HG02852 (cell line): ENCODE measurements at regions not wholly inside any gene's neighbourhood (a gene's known extent, or its start where the extent isn't known, plus 50 kb on each side); places are given as distances from the start of the nearest gene placed in this dataset.
A peak's percentile ranks its signal among the peaks of the same experiment; 100 is the strongest.

ENCODE experiments used
- ATAC-seq: cut with Tn5 transposase; IDR thresholded peaks from one replicate; pipeline ENCODE4 v1.9.1; 2021; ENCODE audit warnings: mild to moderate bottlenecking, moderate library complexity; ENCODE audit not compliant: unreplicated experiment

DNA sequence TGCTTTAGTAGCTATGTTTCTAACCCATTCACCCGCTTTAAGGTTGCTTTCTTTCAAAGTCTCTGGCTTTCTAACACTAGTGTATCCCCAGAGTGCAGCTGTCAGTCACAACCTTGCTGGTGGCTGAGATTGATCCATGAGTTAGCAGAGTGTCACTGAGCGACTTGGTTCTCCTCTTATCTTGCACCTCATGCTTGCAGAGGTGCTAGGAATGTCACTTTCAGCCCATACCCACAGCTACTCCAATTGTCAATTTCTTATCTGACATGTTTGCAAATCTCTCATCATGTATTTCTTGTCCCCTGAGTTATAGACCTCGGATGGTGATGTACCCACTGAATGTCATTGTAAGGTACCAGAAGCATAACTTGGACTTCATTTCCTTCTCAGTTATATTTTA, 1110.2 kb downstream of the GALC start:
- no peak for ATAC-seq

DNA sequence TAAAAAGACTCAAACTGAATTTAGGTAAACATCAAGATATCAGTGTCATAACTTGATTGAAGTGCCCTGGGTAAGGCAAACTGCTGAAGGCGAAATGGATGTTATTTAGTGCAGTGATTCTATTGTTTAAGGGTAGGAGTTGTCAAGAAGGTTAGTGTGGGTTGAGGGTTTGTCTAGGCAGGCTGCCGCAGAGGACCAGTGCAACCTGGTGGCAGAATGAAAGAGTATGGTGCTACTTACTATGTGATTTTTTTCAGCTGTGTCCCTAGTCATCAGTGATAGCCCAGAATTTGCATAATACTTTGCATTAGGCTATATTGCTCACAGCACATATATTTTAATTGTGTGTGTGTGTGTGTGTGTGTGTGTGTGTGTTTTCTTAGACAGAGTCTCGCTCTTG, 1127.0 kb downstream of the GALC start:
- ATAC-seq, result no peak

- ATAC-seq, result no peak
Observed at GRCh38 chr14:86858591-86858990, 1134.4 kb downstream of the GALC start.

GRCh38 chr14:86858031-86858430, 1135.0 kb downstream of the GALC start:
- no peak for ATAC-seq

- ATAC-seq, result no peak
Observed at GRCh38 chr14:86852530-86852929, 1140.5 kb downstream of the GALC start.

DNA sequence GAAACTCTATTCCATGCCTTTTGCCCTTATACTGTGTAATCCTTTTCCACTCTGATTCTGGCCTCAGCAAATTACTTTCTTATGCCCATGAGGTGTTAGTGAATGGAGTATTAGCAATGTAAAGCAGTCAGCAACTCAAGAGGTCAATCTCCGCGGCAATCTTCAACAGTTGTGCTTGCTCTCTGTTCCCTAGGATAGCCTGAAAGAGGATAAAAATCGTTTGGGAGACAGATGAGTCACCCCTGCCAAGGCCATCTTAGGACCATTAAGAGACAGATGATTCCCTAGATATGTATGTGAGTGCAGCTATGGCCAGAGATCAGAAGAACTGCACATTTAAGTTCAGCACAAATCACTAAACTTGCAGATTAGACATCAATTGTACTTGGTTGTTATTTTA, 1145.8 kb downstream of the GALC start:
- no peak for ATAC-seq

GRCh38 chr14:86838363-86838762, 1154.6 kb downstream of the GALC start:
- peak; percentile 67 for ATAC-seq

DNA sequence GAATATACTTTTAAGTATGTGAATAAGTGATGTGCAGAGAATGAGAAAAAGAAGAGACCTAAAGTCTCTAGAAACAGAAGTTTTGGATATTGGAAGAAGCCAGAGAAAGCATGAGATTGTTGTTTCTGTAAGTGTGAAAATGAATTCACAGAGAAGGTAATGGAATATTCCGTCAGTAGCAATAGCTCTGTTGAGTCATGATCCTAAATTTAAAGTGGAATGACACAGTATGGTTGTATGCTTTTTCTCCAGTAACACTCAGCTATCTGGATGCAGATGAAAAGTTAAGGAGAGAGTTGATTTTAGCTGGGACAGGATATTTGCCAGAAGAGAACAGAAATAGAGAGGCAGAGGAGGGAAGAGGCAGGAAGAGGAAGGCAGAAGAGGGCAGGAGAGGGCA, 1166.3 kb downstream of the GALC start:
- ATAC-seq, result no peak

- ATAC-seq, result no peak
Observed at GRCh38 chr14:86824167-86824566, 1168.8 kb downstream of the GALC start.

DNA sequence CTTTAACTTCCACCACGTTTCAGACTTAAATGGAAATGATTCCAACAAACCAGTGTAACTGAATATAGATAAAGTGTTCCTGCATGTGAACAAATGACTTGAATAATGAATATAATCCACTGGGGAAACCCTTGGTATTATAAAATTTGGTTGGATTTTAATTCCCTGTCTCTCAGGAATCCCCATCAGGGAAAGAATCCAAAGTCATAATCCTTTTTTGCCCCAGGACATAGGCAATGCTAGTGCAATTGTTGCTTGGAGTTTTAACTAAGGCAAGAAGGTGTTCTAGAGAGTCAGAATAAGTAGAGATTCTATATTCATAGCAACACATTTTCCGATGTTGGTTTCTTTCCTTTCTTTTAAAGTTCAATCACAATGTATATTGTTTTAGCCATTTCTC, 1169.4 kb downstream of the GALC start:
- ATAC-seq, result no peak

- ATAC-seq, result no peak
Observed at GRCh38 chr14:86815341-86815740, 1177.6 kb downstream of the GALC start.

DNA sequence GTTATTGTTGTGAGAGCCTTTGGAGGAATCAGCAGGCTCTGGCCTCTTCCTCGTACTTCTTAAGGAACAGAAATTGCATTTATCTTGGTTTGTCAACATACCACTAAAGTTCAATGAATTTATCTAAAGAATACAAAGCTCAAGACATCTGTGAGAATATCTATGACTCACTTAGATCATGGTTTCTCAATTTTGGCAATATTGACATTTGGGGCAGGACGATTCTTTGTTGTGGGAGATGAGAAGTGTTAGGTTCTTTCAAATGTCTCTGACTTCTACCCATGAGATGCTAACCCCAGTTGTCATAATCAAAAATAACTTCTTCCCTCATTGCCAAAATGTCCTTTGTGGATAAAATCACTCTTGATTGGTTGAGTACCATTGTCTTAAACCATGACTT, 1190.3 kb downstream of the GALC start:
- ATAC-seq, result no peak

GRCh38 chr14:86799244-86799647, 1193.7 kb downstream of the GALC start:
- ATAC-seq, result no peak

GRCh38 chr14:86798330-86798729, 1194.7 kb downstream of the GALC start:
- no peak for ATAC-seq

- no peak for ATAC-seq
Observed at GRCh38 chr14:86797075-86797351, 1196.0 kb downstream of the GALC start.

DNA sequence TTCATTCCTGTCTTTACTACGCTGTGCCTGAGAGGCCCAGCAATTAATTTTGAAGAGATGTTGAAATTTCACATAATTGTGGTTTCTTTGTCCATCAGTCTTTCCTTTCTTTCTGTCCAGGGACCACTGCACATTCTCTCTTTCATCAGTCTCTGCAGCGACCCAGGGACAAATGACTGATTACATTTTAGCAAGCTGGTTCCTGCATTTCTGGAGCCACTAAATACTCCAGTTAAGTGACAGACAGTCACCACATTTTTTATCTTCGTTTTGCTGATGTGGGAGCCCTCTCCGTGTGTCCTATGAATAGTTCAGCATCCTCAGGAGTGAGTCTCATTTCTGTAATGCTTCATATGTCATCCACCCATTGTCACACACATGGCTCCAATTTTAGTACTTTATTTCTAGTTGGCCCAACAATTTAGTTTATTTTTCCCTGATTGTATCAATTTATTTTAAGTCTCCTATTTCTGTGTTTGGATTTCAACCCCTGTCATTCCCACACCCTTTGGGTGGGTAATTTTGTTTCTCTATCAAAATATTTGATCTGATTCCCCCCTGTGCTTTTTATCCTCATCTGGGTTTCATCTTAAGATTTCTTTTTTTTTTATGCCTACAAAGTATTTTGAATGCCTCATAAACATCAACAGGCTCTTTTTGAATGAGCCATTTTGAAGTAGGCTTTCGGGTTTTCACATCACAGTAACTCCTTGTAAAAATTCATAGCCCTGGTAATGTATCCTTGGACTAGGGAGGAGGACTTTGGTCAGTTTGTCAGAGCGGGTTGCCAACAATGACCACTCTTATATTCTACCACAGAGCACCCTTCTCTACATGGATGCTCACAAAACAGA, 1196.5 kb downstream of the GALC start:
- ATAC-seq, result no peak

GRCh38 chr14:86794689-86795088, 1198.3 kb downstream of the GALC start:
- no peak for ATAC-seq

DNA sequence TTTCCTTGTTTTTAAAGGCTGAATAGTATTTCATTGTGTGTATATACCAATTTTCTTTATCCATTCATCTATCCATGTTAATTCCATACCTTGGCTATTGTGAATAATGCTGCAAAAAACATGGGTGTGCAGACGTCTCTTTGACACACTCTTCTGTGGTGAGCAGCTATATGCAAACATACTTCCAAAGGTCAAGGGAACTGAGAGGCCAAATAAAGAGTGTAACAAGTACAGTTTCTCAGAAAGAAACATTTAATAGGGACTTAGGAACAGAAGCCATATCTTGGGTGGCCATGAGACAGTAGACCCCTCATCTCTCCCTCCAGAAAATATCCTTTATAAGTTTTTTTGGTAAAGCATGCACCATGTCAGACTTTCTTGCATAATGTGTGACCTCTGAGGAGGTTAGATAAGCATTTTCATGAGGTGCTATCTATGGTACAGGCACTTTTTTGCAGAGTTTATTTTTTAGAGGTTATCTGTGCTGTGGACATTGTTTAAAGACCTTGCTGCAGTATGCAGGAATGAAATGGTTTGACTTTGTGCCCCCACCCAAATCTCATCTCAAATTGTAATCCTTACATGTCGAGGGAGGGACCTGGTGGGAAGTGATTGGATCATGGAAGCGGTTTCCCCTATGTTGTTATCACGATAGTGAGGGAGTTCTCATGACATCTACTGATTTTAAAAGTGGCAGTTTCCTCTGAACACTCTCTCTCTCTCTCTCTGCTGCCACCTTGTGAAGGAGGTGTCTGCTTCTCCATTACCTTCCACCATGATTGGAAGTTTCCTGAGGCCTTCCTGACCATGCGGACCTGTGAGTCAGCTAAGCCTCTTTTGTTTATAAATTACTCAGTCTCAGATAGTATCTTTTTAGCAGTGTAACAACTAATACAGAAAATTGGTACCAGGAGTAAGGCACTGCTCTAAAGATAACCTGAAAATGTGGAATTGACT, 1202.3 kb downstream of the GALC start:
- no peak for ATAC-seq

GRCh38 chr14:86788224-86788623, 1204.8 kb downstream of the GALC start:
- no peak for ATAC-seq

- ATAC-seq, result no peak
Observed at GRCh38 chr14:86787717-86788116, 1205.3 kb downstream of the GALC start.

- ATAC-seq, result no peak
Observed at GRCh38 chr14:86782092-86782580, 1210.8 kb downstream of the GALC start.
